ENCODE measurements at regions not wholly inside any gene's neighbourhood (a gene's known extent, or its start where the extent isn't known, plus 50 kb on each side); places are given as distances from the start of the nearest gene placed in this dataset.
A peak's percentile ranks its signal among the peaks of the same experiment; 100 is the strongest.

DNA sequence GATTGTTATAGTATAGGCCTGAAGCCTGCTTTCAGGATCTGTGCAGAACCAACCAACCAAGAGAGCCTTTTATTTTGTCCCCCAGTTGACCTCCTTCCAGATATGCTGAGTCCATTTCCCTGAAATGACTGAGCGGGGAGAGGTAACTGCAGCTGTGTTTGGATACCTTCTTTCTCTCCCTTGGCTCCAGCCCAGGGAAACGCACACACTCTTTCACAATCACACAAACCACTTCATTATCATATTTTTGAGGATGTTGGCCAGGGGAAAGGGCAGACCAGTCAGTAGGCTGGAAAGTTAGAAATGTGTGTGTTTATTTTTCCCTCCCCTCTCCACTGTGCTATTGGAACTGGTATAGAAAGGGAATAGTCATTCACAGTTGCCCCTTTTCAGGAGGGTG is 417.7 kb upstream of the TBL1XR1 start (continued):
- TF ChIP-seq ZFP36L1 (CRISPR knock-in tag; IDR thresholded peaks at IDR 0.05) (0 out of 2 replicates have a peak, but pooled peaks have one; percentile 40), ZFP90 (CRISPR knock-in tag; IDR thresholded peaks at IDR 0.05; ENCODE audit: borderline replicate concordance) (no peak), XRCC5 (optimal IDR thresholded peaks at IDR 0.05; ENCODE audit: low read length) (peak; percentile 41), CBFB (CRISPR knock-in tag; IDR thresholded peaks at IDR 0.05) (0 out of 2 replicates have a peak, but pooled peaks have one; percentile 38), REPIN1 (CRISPR knock-in tag; IDR thresholded peaks at IDR 0.05; ENCODE audit: borderline replicate concordance, low read depth) (peak; percentile 51; the same call in 1 of the 2 replicates), RXRB (CRISPR knock-in tag; IDR thresholded peaks at IDR 0.05; ENCODE audit: borderline replicate concordance) (peak; percentile 80; the same call in 1 of the 2 replicates), GLI4 (CRISPR knock-in tag; IDR thresholded peaks at IDR 0.05; ENCODE audit: borderline replicate concordance) (no peak), SAP130 (CRISPR knock-in tag; IDR thresholded peaks at IDR 0.05; ENCODE audit: low read depth) (peak; percentile 28; the same call in 1 of the 2 replicates), ZBTB7B (CRISPR knock-in tag; IDR thresholded peaks at IDR 0.05) (0 out of 2 replicates have a peak, but pooled peaks have one; percentile 33), HMG20A (CRISPR knock-in tag; IDR thresholded peaks at IDR 0.05; ENCODE audit: borderline replicate concordance) (peak; percentile 90), TEAD3 (CRISPR knock-in tag; optimal IDR thresholded peaks at IDR 0.05; ENCODE audit: borderline replicate concordance) (peak; percentile 48), FOSL2 (CRISPR knock-in tag; IDR thresholded peaks at IDR 0.05) (peak; percentile 60; the same call in 1 of the 2 replicates), HOXA3 (CRISPR knock-in tag; IDR thresholded peaks at IDR 0.05) (peak; percentile 41; the same call in 1 of the 2 replicates), RARA (CRISPR knock-in tag; IDR thresholded peaks at IDR 0.05) (peak; percentile 93), NFE2L2 (IDR thresholded peaks at IDR 0.05; ENCODE audit: low read length) (no peak), NFIC (IDR thresholded peaks at IDR 0.05; ENCODE audit: low read length) (peak; percentile 70), ZBTB1 (CRISPR knock-in tag; IDR thresholded peaks at IDR 0.05; ENCODE audit: borderline replicate concordance) (no peak), ZNF629 (CRISPR knock-in tag; conservative IDR thresholded peaks at IDR 0.05) (peak; percentile 94), NR1H2 (CRISPR knock-in tag; IDR thresholded peaks at IDR 0.05; ENCODE audit: borderline replicate concordance, low read depth) (no peak)
- TF ChIP-seq, protein P1, sequence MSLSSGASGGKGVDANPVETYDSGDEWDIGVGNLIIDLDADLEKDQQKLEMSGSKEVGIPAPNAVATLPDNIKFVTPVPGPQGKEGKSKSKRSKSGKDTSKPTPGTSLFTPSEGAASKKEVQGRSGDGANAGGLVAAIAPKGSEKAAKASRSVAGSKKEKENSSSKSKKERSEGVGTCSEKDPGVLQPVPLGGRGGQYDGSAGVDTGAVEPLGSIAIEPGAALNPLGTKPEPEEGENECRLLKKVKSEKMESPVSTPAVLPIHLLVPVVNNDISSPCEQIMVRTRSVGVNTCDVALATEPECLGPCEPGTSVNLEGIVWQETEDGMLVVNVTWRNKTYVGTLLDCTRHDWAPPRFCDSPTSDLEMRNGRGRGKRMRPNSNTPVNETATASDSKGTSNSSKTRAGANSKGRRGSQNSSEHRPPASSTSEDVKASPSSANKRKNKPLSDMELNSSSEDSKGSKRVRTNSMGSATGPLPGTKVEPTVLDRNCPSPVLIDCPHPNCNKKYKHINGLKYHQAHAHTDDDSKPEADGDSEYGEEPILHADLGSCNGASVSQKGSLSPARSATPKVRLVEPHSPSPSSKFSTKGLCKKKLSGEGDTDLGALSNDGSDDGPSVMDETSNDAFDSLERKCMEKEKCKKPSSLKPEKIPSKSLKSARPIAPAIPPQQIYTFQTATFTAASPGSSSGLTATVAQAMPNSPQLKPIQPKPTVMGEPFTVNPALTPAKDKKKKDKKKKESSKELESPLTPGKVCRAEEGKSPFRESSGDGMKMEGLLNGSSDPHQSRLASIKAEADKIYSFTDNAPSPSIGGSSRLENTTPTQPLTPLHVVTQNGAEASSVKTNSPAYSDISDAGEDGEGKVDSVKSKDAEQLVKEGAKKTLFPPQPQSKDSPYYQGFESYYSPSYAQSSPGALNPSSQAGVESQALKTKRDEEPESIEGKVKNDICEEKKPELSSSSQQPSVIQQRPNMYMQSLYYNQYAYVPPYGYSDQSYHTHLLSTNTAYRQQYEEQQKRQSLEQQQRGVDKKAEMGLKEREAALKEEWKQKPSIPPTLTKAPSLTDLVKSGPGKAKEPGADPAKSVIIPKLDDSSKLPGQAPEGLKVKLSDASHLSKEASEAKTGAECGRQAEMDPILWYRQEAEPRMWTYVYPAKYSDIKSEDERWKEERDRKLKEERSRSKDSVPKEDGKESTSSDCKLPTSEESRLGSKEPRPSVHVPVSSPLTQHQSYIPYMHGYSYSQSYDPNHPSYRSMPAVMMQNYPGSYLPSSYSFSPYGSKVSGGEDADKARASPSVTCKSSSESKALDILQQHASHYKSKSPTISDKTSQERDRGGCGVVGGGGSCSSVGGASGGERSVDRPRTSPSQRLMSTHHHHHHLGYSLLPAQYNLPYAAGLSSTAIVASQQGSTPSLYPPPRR (CRISPR knock-in tag; IDR thresholded peaks at IDR 0.05; ENCODE audit: borderline replicate concordance): peak; percentile 73
- TF ChIP-seq, protein P2, sequence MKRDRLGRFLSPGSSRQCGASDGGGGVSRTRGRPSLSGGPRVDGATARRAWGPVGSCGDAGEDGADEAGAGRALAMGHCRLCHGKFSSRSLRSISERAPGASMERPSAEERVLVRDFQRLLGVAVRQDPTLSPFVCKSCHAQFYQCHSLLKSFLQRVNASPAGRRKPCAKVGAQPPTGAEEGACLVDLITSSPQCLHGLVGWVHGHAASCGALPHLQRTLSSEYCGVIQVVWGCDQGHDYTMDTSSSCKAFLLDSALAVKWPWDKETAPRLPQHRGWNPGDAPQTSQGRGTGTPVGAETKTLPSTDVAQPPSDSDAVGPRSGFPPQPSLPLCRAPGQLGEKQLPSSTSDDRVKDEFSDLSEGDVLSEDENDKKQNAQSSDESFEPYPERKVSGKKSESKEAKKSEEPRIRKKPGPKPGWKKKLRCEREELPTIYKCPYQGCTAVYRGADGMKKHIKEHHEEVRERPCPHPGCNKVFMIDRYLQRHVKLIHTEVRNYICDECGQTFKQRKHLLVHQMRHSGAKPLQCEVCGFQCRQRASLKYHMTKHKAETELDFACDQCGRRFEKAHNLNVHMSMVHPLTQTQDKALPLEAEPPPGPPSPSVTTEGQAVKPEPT (CRISPR knock-in tag; IDR thresholded peaks at IDR 0.05; ENCODE audit: low read depth): peak; percentile 60; the same call in 1 of the 2 replicates
- TF ChIP-seq, protein P3, sequence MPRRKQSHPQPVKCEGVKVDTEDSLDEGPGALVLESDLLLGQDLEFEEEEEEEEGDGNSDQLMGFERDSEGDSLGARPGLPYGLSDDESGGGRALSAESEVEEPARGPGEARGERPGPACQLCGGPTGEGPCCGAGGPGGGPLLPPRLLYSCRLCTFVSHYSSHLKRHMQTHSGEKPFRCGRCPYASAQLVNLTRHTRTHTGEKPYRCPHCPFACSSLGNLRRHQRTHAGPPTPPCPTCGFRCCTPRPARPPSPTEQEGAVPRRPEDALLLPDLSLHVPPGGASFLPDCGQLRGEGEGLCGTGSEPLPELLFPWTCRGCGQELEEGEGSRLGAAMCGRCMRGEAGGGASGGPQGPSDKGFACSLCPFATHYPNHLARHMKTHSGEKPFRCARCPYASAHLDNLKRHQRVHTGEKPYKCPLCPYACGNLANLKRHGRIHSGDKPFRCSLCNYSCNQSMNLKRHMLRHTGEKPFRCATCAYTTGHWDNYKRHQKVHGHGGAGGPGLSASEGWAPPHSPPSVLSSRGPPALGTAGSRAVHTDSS (CRISPR knock-in tag; conservative IDR thresholded peaks at IDR 0.05): no peak
